ENCODE measurements at regions not wholly inside any gene's neighbourhood (a gene's known extent, or its start where the extent isn't known, plus 50 kb on each side); places are given as distances from the start of the nearest gene placed in this dataset.

- FAIRE-seq (no peak), DNase-seq (ENCODE audit: low read depth) (no peak)
- no peak for TF ChIP-seq CTCF (IDR thresholded peaks at IDR 0.05; ENCODE audit: insufficient read depth, low read length, severe bottlenecking)
- Histone ChIP-seq H3K36me3 (ENCODE audit: control insufficient read depth, insufficient read depth, low read length) (no peaks in the 10 kb centered on the region), H3K27me3 (ENCODE audit: control insufficient read depth, insufficient read depth, low read length) (no peaks in the 10 kb centered on the region), H3K4me3 (ENCODE audit: low read depth, low read length) (no peak overlapping the region)
Measured at GRCh38 chr5:167509076-167509475, 782.4 kb upstream of the WWC1 start.

GRCh38 chr5:167511276-167511675, 780.2 kb upstream of the WWC1 start:
- no peak overlapping the region for H3K4me3 ChIP-seq (ENCODE audit: low read depth, low read length)
- no peak for FAIRE-seq
- H3K36me3 ChIP-seq (ENCODE audit: control insufficient read depth, insufficient read depth, low read length): no peaks in the 10 kb centered on the region
- H3K27me3 ChIP-seq (ENCODE audit: control insufficient read depth, insufficient read depth, low read length): no peaks in the 10 kb centered on the region
- no peak for DNase-seq (ENCODE audit: low read depth)
- TF ChIP-seq CTCF (IDR thresholded peaks at IDR 0.05; ENCODE audit: insufficient read depth, low read length, severe bottlenecking): no peak

- DNase-seq (ENCODE audit: low read depth) (no peak), FAIRE-seq (no peak)
- TF ChIP-seq CTCF (IDR thresholded peaks at IDR 0.05; ENCODE audit: insufficient read depth, low read length, severe bottlenecking): no peak
Measured at GRCh38 chr5:167512111-167512510, 779.3 kb upstream of the WWC1 start.

GRCh38 chr5:167513381-167513780, 778.1 kb upstream of the WWC1 start:
- no peaks in the 10 kb centered on the region for H3K27me3 ChIP-seq (ENCODE audit: control insufficient read depth, insufficient read depth, low read length)
- H3K4me3 ChIP-seq (ENCODE audit: low read depth, low read length): no peak overlapping the region
- DNase-seq (ENCODE audit: low read depth) (no peak), FAIRE-seq (no peak)
- no peak for TF ChIP-seq CTCF (IDR thresholded peaks at IDR 0.05; ENCODE audit: insufficient read depth, low read length, severe bottlenecking)
- no peaks in the 10 kb centered on the region for H3K36me3 ChIP-seq (ENCODE audit: control insufficient read depth, insufficient read depth, low read length)

More at GRCh38 chr5:167512111-167512510, 779.3 kb upstream of the WWC1 start:
- Histone ChIP-seq H3K27me3 (ENCODE audit: control insufficient read depth, insufficient read depth, low read length) (no peaks in the 10 kb centered on the region), H3K36me3 (ENCODE audit: control insufficient read depth, insufficient read depth, low read length) (no peaks in the 10 kb centered on the region), H3K4me3 (ENCODE audit: low read depth, low read length) (no peak overlapping the region)

- Histone ChIP-seq H3K4me3 (ENCODE audit: low read depth, low read length) (no peak overlapping the region), H3K36me3 (ENCODE audit: control insufficient read depth, insufficient read depth, low read length) (no peaks in the 10 kb centered on the region), H3K27me3 (ENCODE audit: control insufficient read depth, insufficient read depth, low read length) (no peaks in the 10 kb centered on the region)
- FAIRE-seq (no peak), DNase-seq (ENCODE audit: low read depth) (no peak)
- TF ChIP-seq CTCF (IDR thresholded peaks at IDR 0.05; ENCODE audit: insufficient read depth, low read length, severe bottlenecking): no peak
Measured at GRCh38 chr5:167514461-167514860, 777.0 kb upstream of the WWC1 start.

GRCh38 chr5:167525004-167525403, 766.4 kb upstream of the WWC1 start:
- DNase-seq (ENCODE audit: low read depth) (peak; percentile 1), FAIRE-seq (no peak)
- Histone ChIP-seq H3K4me3 (ENCODE audit: low read depth, low read length) (no peak overlapping the region), H3K27me3 (ENCODE audit: control insufficient read depth, insufficient read depth, low read length) (no peaks in the 10 kb centered on the region), H3K36me3 (ENCODE audit: control insufficient read depth, insufficient read depth, low read length) (no peaks in the 10 kb centered on the region)
- TF ChIP-seq CTCF (IDR thresholded peaks at IDR 0.05; ENCODE audit: insufficient read depth, low read length, severe bottlenecking): no peak

Data from bronchial epithelial cell (primary cell).